ENCODE measurements at regions not wholly inside any gene's neighbourhood (a gene's known extent, or its start where the extent isn't known, plus 50 kb on each side); places are given as distances from the start of the nearest gene placed in this dataset.

GRCh38 chr3:7820969-7821368, 680.7 kb upstream of the LMCD1 start:
- Histone ChIP-seq H3K4me3 (ENCODE audit: low read depth, low read length, poor library complexity, severe bottlenecking) (no peak overlapping the region), H3K79me2 (ENCODE audit: insufficient read depth, low read length) (no peaks in the 10 kb centered on the region), H3K9me2 (ENCODE audit: low read depth, low read length) (no peaks in the 10 kb centered on the region), H2AFZ (ENCODE audit: low read length) (no peak overlapping the region), H3K4me2 (ENCODE audit: low read length) (no peak overlapping the region), H3K4me1 (ENCODE audit: insufficient read depth, low read length, severe bottlenecking) (no peaks in the 10 kb centered on the region), H3K27me3 (ENCODE audit: insufficient read depth, low read length) (no peaks in the 10 kb centered on the region), H3K27ac (ENCODE audit: low read depth, low read length, poor library complexity, severe bottlenecking) (no peak overlapping the region), H3K36me3 (ENCODE audit: insufficient read depth, low read length) (no peaks in the 10 kb centered on the region), H4K20me1 (ENCODE audit: insufficient read depth, low read length) (no peaks in the 10 kb centered on the region), H3K9me3 (ENCODE audit: low read length) (no peaks in the 10 kb centered on the region), H3K9ac (ENCODE audit: low read length) (no peak overlapping the region), H3F3A (ENCODE audit: insufficient read depth, low read length) (no peaks in the 10 kb centered on the region)
- TF ChIP-seq EZH2 (IDR thresholded peaks at IDR 0.05; ENCODE audit: borderline replicate concordance, low read length) (no peak), CTCF (IDR thresholded peaks at IDR 0.05; ENCODE audit: low read length) (no peak)

GRCh38 chr3:7821858-7822257, 679.8 kb upstream of the LMCD1 start:
- H3K79me2 ChIP-seq (ENCODE audit: insufficient read depth, low read length), result no peaks in the 10 kb centered on the region
- no peak overlapping the region for H3K4me2 ChIP-seq (ENCODE audit: low read length)
- no peak overlapping the region for H3K9ac ChIP-seq (ENCODE audit: low read length)
- no peaks in the 10 kb centered on the region for H4K20me1 ChIP-seq (ENCODE audit: insufficient read depth, low read length)
- H3K4me3 ChIP-seq (ENCODE audit: low read depth, low read length, poor library complexity, severe bottlenecking), result no peak overlapping the region
- H2AFZ ChIP-seq (ENCODE audit: low read length), result no peak overlapping the region
- TF ChIP-seq EZH2 (IDR thresholded peaks at IDR 0.05; ENCODE audit: borderline replicate concordance, low read length) (no peak), CTCF (IDR thresholded peaks at IDR 0.05; ENCODE audit: low read length) (no peak)
- H3F3A ChIP-seq (ENCODE audit: insufficient read depth, low read length), result no peaks in the 10 kb centered on the region
- no peaks in the 10 kb centered on the region for H3K9me2 ChIP-seq (ENCODE audit: low read depth, low read length)
- H3K27ac ChIP-seq (ENCODE audit: low read depth, low read length, poor library complexity, severe bottlenecking), result no peak overlapping the region
- no peaks in the 10 kb centered on the region for H3K4me1 ChIP-seq (ENCODE audit: insufficient read depth, low read length, severe bottlenecking)
- H3K27me3 ChIP-seq (ENCODE audit: insufficient read depth, low read length), result no peaks in the 10 kb centered on the region
- H3K9me3 ChIP-seq (ENCODE audit: low read length), result no peaks in the 10 kb centered on the region
- no peaks in the 10 kb centered on the region for H3K36me3 ChIP-seq (ENCODE audit: insufficient read depth, low read length)

GRCh38 chr3:7841451-7841850, 660.2 kb upstream of the LMCD1 start:
- Histone ChIP-seq H3K36me3 (ENCODE audit: insufficient read depth, low read length) (no peaks in the 10 kb centered on the region), H3K27ac (ENCODE audit: low read depth, low read length, poor library complexity, severe bottlenecking) (no peak overlapping the region), H3K4me3 (ENCODE audit: low read depth, low read length, poor library complexity, severe bottlenecking) (no peak overlapping the region), H2AFZ (ENCODE audit: low read length) (no peak overlapping the region), H3K9me2 (ENCODE audit: low read depth, low read length) (no peaks in the 10 kb centered on the region), H3K4me2 (ENCODE audit: low read length) (no peak overlapping the region), H3K4me1 (ENCODE audit: insufficient read depth, low read length, severe bottlenecking) (no peaks in the 10 kb centered on the region), H3K9me3 (ENCODE audit: low read length) (no peaks in the 10 kb centered on the region), H3F3A (ENCODE audit: insufficient read depth, low read length) (no peaks in the 10 kb centered on the region), H3K79me2 (ENCODE audit: insufficient read depth, low read length) (no peaks in the 10 kb centered on the region), H3K27me3 (ENCODE audit: insufficient read depth, low read length) (no peaks in the 10 kb centered on the region), H4K20me1 (ENCODE audit: insufficient read depth, low read length) (no peaks in the 10 kb centered on the region), H3K9ac (ENCODE audit: low read length) (no peak overlapping the region)
- TF ChIP-seq CTCF (IDR thresholded peaks at IDR 0.05; ENCODE audit: low read length) (no peak), EZH2 (IDR thresholded peaks at IDR 0.05; ENCODE audit: borderline replicate concordance, low read length) (no peak)

All from OCI-LY1 (cell line).